Activated naive CD8-positive, alpha-beta T cell treated with anti-CD3 and anti-CD28 coated beads, Interleukin-2, amount 10 ng/mL, durations not matched to agents 7 days and 5 days (primary cell): ENCODE measurements at regions not wholly inside any gene's neighbourhood (a gene's known extent, or its start where the extent isn't known, plus 50 kb on each side); places are given as distances from the start of the nearest gene placed in this dataset.
"Not testable (repeated sequence)": the region's sequence is repeated elsewhere in the genome, so short reads cannot be mapped to it uniquely, and the experiment has no call there.

Experiments used
- ATAC-seq: fragments of 150-1000 bp; cut with Tn5 transposase; one replicate; pipeline ENCODE4 v1.10.0; 2021; ENCODE audit warnings: low read depth, moderate library complexity
- POLR2A ChIA-PET: fragments of 350-600 bp; sonication (Branson Sonifier 250); formaldehyde crosslinking; loops from one replicate; lab custom pipeline; 2021; ENCODE audit warnings: antibody characterized with exemption; lab: Charles Lee
- DNase-seq: peaks from one replicate; pipeline ENCODE4 v3.0.0; 2021
- H3K27ac Mint-ChIP-seq: one replicate; pipeline ENCODE4 v1.8.0; 2022; ENCODE audit warnings: mild to moderate bottlenecking, mixed read lengths
- H3K27me3 Mint-ChIP-seq: one replicate; pipeline ENCODE4 v1.8.0; 2022; ENCODE audit warnings: mild to moderate bottlenecking, moderate library complexity, mixed read lengths
- H3K36me3 Mint-ChIP-seq: one replicate; pipeline ENCODE4 v1.8.0; 2021; ENCODE audit warnings: mild to moderate bottlenecking, mixed read lengths
- H3K4me1 Mint-ChIP-seq: one replicate; pipeline ENCODE4 v1.8.0; 2021; ENCODE audit warnings: mixed read lengths
- H3K4me3 Mint-ChIP-seq: one replicate; pipeline ENCODE4 v1.8.0; 2022; ENCODE audit warnings: mild to moderate bottlenecking, moderate library complexity, mixed read lengths
- H3K9me3 Mint-ChIP-seq: one replicate; pipeline ENCODE4 v1.8.0; 2021; ENCODE audit warnings: mixed read lengths

- Mint-ChIP-seq H3K27ac (no peak overlapping the region), H3K9me3 (no peaks in the 10 kb centered on the region), H3K4me1 (peaks cover 4% of the 10 kb centered on the region), H3K27me3 (peaks cover 5% of the 10 kb centered on the region), H3K4me3 (no peak overlapping the region), H3K36me3 (no peaks in the 10 kb centered on the region)
- DNase-seq (no peak), ATAC-seq (no peak)
- POLR2A ChIA-PET = no interaction called here
Observed at GRCh38 chr11:128152796-128153696, 434.3 kb downstream of the ETS1 start.

- Mint-ChIP-seq H3K9me3 (no peaks in the 10 kb centered on the region), H3K27me3 (peaks cover 5% of the 10 kb centered on the region), H3K4me3 (no peak overlapping the region), H3K27ac (no peak overlapping the region), H3K4me1 (no peaks in the 10 kb centered on the region), H3K36me3 (no peaks in the 10 kb centered on the region)
- no peak for DNase-seq
- POLR2A ChIA-PET = interaction anchor here (1.2 kb wide), 1 partner anchor 127 kb away, joined by 3 read pairs; no protein-coding TSS in a partner anchor
- ATAC-seq = no peak
Observed at GRCh38 chr11:128151780-128152179, 435.6 kb downstream of the ETS1 start.

GRCh38 chr11:128151338-128151737 is 436.0 kb downstream of the ETS1 start:
- ATAC-seq (no peak), DNase-seq (no peak)
- POLR2A ChIA-PET = interaction anchor here (1.2 kb wide), 1 partner anchor 127 kb away, joined by 3 read pairs; no protein-coding TSS in a partner anchor
- Mint-ChIP-seq H3K4me3 (no peak overlapping the region), H3K9me3 (no peaks in the 10 kb centered on the region), H3K27me3 (peaks cover 5% of the 10 kb centered on the region), H3K36me3 (no peaks in the 10 kb centered on the region), H3K4me1 (no peaks in the 10 kb centered on the region), H3K27ac (no peak overlapping the region)

- POLR2A ChIA-PET = no interaction called here
- Mint-ChIP-seq H3K27me3 (no peaks in the 10 kb centered on the region), H3K36me3 (no peaks in the 10 kb centered on the region), H3K4me3 (no peak overlapping the region), H3K4me1 (no peaks in the 10 kb centered on the region), H3K9me3 (no peaks in the 10 kb centered on the region), H3K27ac (no peak overlapping the region)
- DNase-seq = no peak
- ATAC-seq = no peak
Observed at GRCh38 chr11:128148208-128148607, 439.1 kb downstream of the ETS1 start.

GRCh38 chr11:128146926-128147605 is 440.3 kb downstream of the ETS1 start:
- H3K27ac Mint-ChIP-seq = no peak overlapping the region

GRCh38 chr11:128140293-128140692 is 447.1 kb downstream of the ETS1 start:
- H3K27me3 Mint-ChIP-seq, POLR2A ChIA-PET, H3K36me3 Mint-ChIP-seq, H3K4me3 Mint-ChIP-seq, DNase-seq, H3K4me1 Mint-ChIP-seq, H3K27ac Mint-ChIP-seq, ATAC-seq: not testable (repeated sequence)
- H3K9me3 Mint-ChIP-seq = peaks cover 11% of the 10 kb centered on the region

More at GRCh38 chr11:128146926-128147605, 440.3 kb downstream of the ETS1 start:
- POLR2A ChIA-PET = no interaction called here
- Mint-ChIP-seq H3K36me3 (peaks cover 1% of the 10 kb centered on the region), H3K4me1 (no peaks in the 10 kb centered on the region), H3K4me3 (no peak overlapping the region), H3K27me3 (no peaks in the 10 kb centered on the region), H3K9me3 (peaks cover 3% of the 10 kb centered on the region)
- ATAC-seq (no peak), DNase-seq (no peak)

GRCh38 chr11:128135451-128135850 is 451.9 kb downstream of the ETS1 start:
- Mint-ChIP-seq H3K4me1 (no peaks in the 10 kb centered on the region), H3K4me3 (no peak overlapping the region), H3K9me3 (peaks cover 8% of the 10 kb centered on the region), H3K27ac (no peak overlapping the region), H3K27me3 (no peaks in the 10 kb centered on the region), H3K36me3 (peaks cover 2% of the 10 kb centered on the region)
- POLR2A ChIA-PET = no interaction called here
- ATAC-seq (no peak), DNase-seq (no peak)

- H3K4me3 Mint-ChIP-seq = no peak overlapping the region
- H3K4me1 Mint-ChIP-seq = no peaks in the 10 kb centered on the region
- H3K36me3 Mint-ChIP-seq = peaks cover 2% of the 10 kb centered on the region
- DNase-seq (no peak), ATAC-seq (no peak)
- POLR2A ChIA-PET = no interaction called here
- H3K9me3 Mint-ChIP-seq = peaks cover 3% of the 10 kb centered on the region
- H3K27ac Mint-ChIP-seq = no peak overlapping the region
- no peaks in the 10 kb centered on the region for H3K27me3 Mint-ChIP-seq
Observed at GRCh38 chr11:128133501-128133900, 453.9 kb downstream of the ETS1 start.

GRCh38 chr11:128130052-128130451 is 457.3 kb downstream of the ETS1 start:
- POLR2A ChIA-PET = interaction anchor here (0.6 kb wide), 1 partner anchor 41 kb away, joined by 3 read pairs; no protein-coding TSS in a partner anchor
- H3K4me1 Mint-ChIP-seq = no peaks in the 10 kb centered on the region
- no peak overlapping the region for H3K27ac Mint-ChIP-seq
- no peaks in the 10 kb centered on the region for H3K27me3 Mint-ChIP-seq
- no peak overlapping the region for H3K4me3 Mint-ChIP-seq
- DNase-seq (no peak), ATAC-seq (no peak)
- H3K9me3 Mint-ChIP-seq = no peaks in the 10 kb centered on the region
- H3K36me3 Mint-ChIP-seq = no peaks in the 10 kb centered on the region

- POLR2A ChIA-PET = no interaction called here
- Mint-ChIP-seq H3K4me1 (no peaks in the 10 kb centered on the region), H3K27ac (no peak overlapping the region), H3K27me3 (no peaks in the 10 kb centered on the region), H3K4me3 (no peak overlapping the region), H3K9me3 (no peaks in the 10 kb centered on the region), H3K36me3 (no peaks in the 10 kb centered on the region)
- ATAC-seq (no peak), DNase-seq (no peak)
Observed at GRCh38 chr11:128125723-128126122, 461.6 kb downstream of the ETS1 start.

- Mint-ChIP-seq H3K36me3 (peaks cover 3% of the 10 kb centered on the region), H3K9me3 (peaks cover 5% of the 10 kb centered on the region), H3K4me1 (no peaks in the 10 kb centered on the region), H3K27me3 (peaks cover 4% of the 10 kb centered on the region), H3K27ac (no peak overlapping the region), H3K4me3 (no peak overlapping the region)
- POLR2A ChIA-PET = no interaction called here
- DNase-seq (no peak), ATAC-seq (no peak)
Observed at GRCh38 chr11:128116885-128117284, 470.5 kb downstream of the ETS1 start.

- Mint-ChIP-seq H3K4me1 (no peaks in the 10 kb centered on the region), H3K4me3 (no peak overlapping the region), H3K36me3 (peaks cover 4% of the 10 kb centered on the region), H3K9me3 (peaks cover 5% of the 10 kb centered on the region), H3K27ac (no peak overlapping the region), H3K27me3 (peaks cover 4% of the 10 kb centered on the region)
- ATAC-seq = no peak
- no peak for DNase-seq
- POLR2A ChIA-PET = no interaction called here
Observed at GRCh38 chr11:128116447-128116846, 470.9 kb downstream of the ETS1 start.

GRCh38 chr11:128105950-128106349 is 481.4 kb downstream of the ETS1 start:
- H3K9me3 Mint-ChIP-seq = peaks cover 10% of the 10 kb centered on the region
- H3K4me3 Mint-ChIP-seq = no peak overlapping the region
- peaks cover 7% of the 10 kb centered on the region for H3K4me1 Mint-ChIP-seq
- ATAC-seq (no peak), DNase-seq (no peak)
- H3K27me3 Mint-ChIP-seq = peaks cover 3% of the 10 kb centered on the region
- POLR2A ChIA-PET = no interaction called here
- no peaks in the 10 kb centered on the region for H3K36me3 Mint-ChIP-seq
- H3K27ac Mint-ChIP-seq = no peak overlapping the region

GRCh38 chr11:128105511-128105910 is 481.8 kb downstream of the ETS1 start:
- H3K4me3 Mint-ChIP-seq = no peak overlapping the region
- H3K4me1 Mint-ChIP-seq = peaks cover 7% of the 10 kb centered on the region
- no peak overlapping the region for H3K27ac Mint-ChIP-seq
- POLR2A ChIA-PET = no interaction called here
- no peaks in the 10 kb centered on the region for H3K36me3 Mint-ChIP-seq
- DNase-seq = no peak
- ATAC-seq = no peak
- H3K9me3 Mint-ChIP-seq = peaks cover 10% of the 10 kb centered on the region
- peaks cover 3% of the 10 kb centered on the region for H3K27me3 Mint-ChIP-seq
